ENCODE measurements at regions not wholly inside any gene's neighbourhood (a gene's known extent, or its start where the extent isn't known, plus 50 kb on each side); places are given as distances from the start of the nearest gene placed in this dataset.
"Not testable (repeated sequence)": the region's sequence is repeated elsewhere in the genome, so short reads cannot be mapped to it uniquely, and the experiment has no call there.

GRCh38 chr15:62907275-62907674 lies 135.3 kb upstream of the TPM1 start:
- H3K36me3 ChIP-seq (ENCODE audit: control insufficient read depth, insufficient read depth, low read length), result no peaks in the 10 kb centered on the region
- 86% methylated on average over 4 of the region's 8 CpGs for WGBS (ENCODE audit: insufficient coverage)
- H3K9me3 ChIP-seq (ENCODE audit: control insufficient read depth, insufficient read depth, low read length), result no peaks in the 10 kb centered on the region
- H3K4me3 ChIP-seq (ENCODE audit: low read depth, low read length), result no peak overlapping the region
- H3K4me1 ChIP-seq (ENCODE audit: control insufficient read depth, insufficient read depth, low read length), result no peaks in the 10 kb centered on the region
- H3K27ac ChIP-seq (ENCODE audit: low read depth, low read length), result no peak overlapping the region
- no peaks in the 10 kb centered on the region for H3K27me3 ChIP-seq (ENCODE audit: control insufficient read depth, insufficient read depth, low read length)
- DNase-seq (ENCODE audit: low read depth in 4 of 6, low spot score in 6 of 6), result no peak

- no CpG with 5 or more reads among the region's 5 CpGs for WGBS (ENCODE audit: insufficient coverage)
- not testable (repeated sequence) for H3K27me3 ChIP-seq (ENCODE audit: control insufficient read depth, insufficient read depth, low read length); H3K27ac ChIP-seq (ENCODE audit: low read depth, low read length); DNase-seq (ENCODE audit: low read depth in 4 of 6, low spot score in 6 of 6); H3K4me3 ChIP-seq (ENCODE audit: low read depth, low read length); H3K9me3 ChIP-seq (ENCODE audit: control insufficient read depth, insufficient read depth, low read length); H3K36me3 ChIP-seq (ENCODE audit: control insufficient read depth, insufficient read depth, low read length); H3K4me1 ChIP-seq (ENCODE audit: control insufficient read depth, insufficient read depth, low read length)
Observed at GRCh38 chr15:62908341-62908740, 134.2 kb upstream of the TPM1 start.

GRCh38 chr15:62909257-62909656 lies 133.3 kb upstream of the TPM1 start:
- H3K4me3 ChIP-seq (ENCODE audit: low read depth, low read length), result no peak overlapping the region
- no peak overlapping the region for H3K27ac ChIP-seq (ENCODE audit: low read depth, low read length)
- H3K4me1 ChIP-seq (ENCODE audit: control insufficient read depth, insufficient read depth, low read length), result no peaks in the 10 kb centered on the region
- no peaks in the 10 kb centered on the region for H3K9me3 ChIP-seq (ENCODE audit: control insufficient read depth, insufficient read depth, low read length)
- no peaks in the 10 kb centered on the region for H3K36me3 ChIP-seq (ENCODE audit: control insufficient read depth, insufficient read depth, low read length)
- no peak for DNase-seq (ENCODE audit: low read depth in 4 of 6, low spot score in 6 of 6)
- no peaks in the 10 kb centered on the region for H3K27me3 ChIP-seq (ENCODE audit: control insufficient read depth, insufficient read depth, low read length)
- 100% methylated on average over 1 of the region's 3 CpGs for WGBS (ENCODE audit: insufficient coverage)

- Histone ChIP-seq H3K36me3 (ENCODE audit: control insufficient read depth, insufficient read depth, low read length) (no peaks in the 10 kb centered on the region), H3K4me3 (ENCODE audit: low read depth, low read length) (no peak overlapping the region), H3K4me1 (ENCODE audit: control insufficient read depth, insufficient read depth, low read length) (no peaks in the 10 kb centered on the region), H3K27me3 (ENCODE audit: control insufficient read depth, insufficient read depth, low read length) (no peaks in the 10 kb centered on the region), H3K9me3 (ENCODE audit: control insufficient read depth, insufficient read depth, low read length) (no peaks in the 10 kb centered on the region), H3K27ac (ENCODE audit: low read depth, low read length) (no peak overlapping the region)
- 75% methylated on average over 2 of the region's 3 CpGs for WGBS (ENCODE audit: insufficient coverage)
- DNase-seq (ENCODE audit: low read depth in 4 of 6, low spot score in 6 of 6), result no peak
Observed at GRCh38 chr15:62912282-62912681, 130.3 kb upstream of the TPM1 start.

- WGBS (ENCODE audit: insufficient coverage), result 48% methylated on average over 2 of the region's 5 CpGs
- Histone ChIP-seq H3K36me3 (ENCODE audit: control insufficient read depth, insufficient read depth, low read length) (no peaks in the 10 kb centered on the region), H3K27me3 (ENCODE audit: control insufficient read depth, insufficient read depth, low read length) (no peaks in the 10 kb centered on the region), H3K4me1 (ENCODE audit: control insufficient read depth, insufficient read depth, low read length) (no peaks in the 10 kb centered on the region), H3K9me3 (ENCODE audit: control insufficient read depth, insufficient read depth, low read length) (peaks cover 1% of the 10 kb centered on the region), H3K27ac (ENCODE audit: low read depth, low read length) (no peak overlapping the region), H3K4me3 (ENCODE audit: low read depth, low read length) (no peak overlapping the region)
- peak in 1 of 6 donors; percentile 53 for DNase-seq (ENCODE audit: low read depth in 4 of 6, low spot score in 6 of 6)
Observed at GRCh38 chr15:62912808-62913207, 129.7 kb upstream of the TPM1 start.

GRCh38 chr15:62913246-62913645 lies 129.3 kb upstream of the TPM1 start:
- H3K27me3 ChIP-seq (ENCODE audit: control insufficient read depth, insufficient read depth, low read length), result no peaks in the 10 kb centered on the region
- WGBS (ENCODE audit: insufficient coverage), result no CpG with 5 or more reads among the region's 1 CpG
- no peaks in the 10 kb centered on the region for H3K36me3 ChIP-seq (ENCODE audit: control insufficient read depth, insufficient read depth, low read length)
- H3K4me3 ChIP-seq (ENCODE audit: low read depth, low read length), result no peak overlapping the region
- no peaks in the 10 kb centered on the region for H3K4me1 ChIP-seq (ENCODE audit: control insufficient read depth, insufficient read depth, low read length)
- H3K27ac ChIP-seq (ENCODE audit: low read depth, low read length), result no peak overlapping the region
- peaks cover 1% of the 10 kb centered on the region for H3K9me3 ChIP-seq (ENCODE audit: control insufficient read depth, insufficient read depth, low read length)
- no peak for DNase-seq (ENCODE audit: low read depth in 4 of 6, low spot score in 6 of 6)

GRCh38 chr15:62914461-62915079 lies 128.0 kb upstream of the TPM1 start:
- no peak for DNase-seq (ENCODE audit: low read depth in 4 of 6, low spot score in 6 of 6)
- H3K27me3 ChIP-seq (ENCODE audit: control insufficient read depth, insufficient read depth, low read length), result no peaks in the 10 kb centered on the region
- no peaks in the 10 kb centered on the region for H3K36me3 ChIP-seq (ENCODE audit: control insufficient read depth, insufficient read depth, low read length)
- peaks cover 1% of the 10 kb centered on the region for H3K9me3 ChIP-seq (ENCODE audit: control insufficient read depth, insufficient read depth, low read length)
- H3K27ac ChIP-seq (ENCODE audit: low read depth, low read length), result no peak overlapping the region
- 98% methylated on average over 4 of the region's 7 CpGs for WGBS (ENCODE audit: insufficient coverage)
- H3K4me1 ChIP-seq (ENCODE audit: control insufficient read depth, insufficient read depth, low read length), result no peaks in the 10 kb centered on the region
- no peak overlapping the region for H3K4me3 ChIP-seq (ENCODE audit: low read depth, low read length)

- no peaks in the 10 kb centered on the region for H3K36me3 ChIP-seq (ENCODE audit: control insufficient read depth, insufficient read depth, low read length)
- no peak overlapping the region for H3K27ac ChIP-seq (ENCODE audit: low read depth, low read length)
- peaks cover 1% of the 10 kb centered on the region for H3K9me3 ChIP-seq (ENCODE audit: control insufficient read depth, insufficient read depth, low read length)
- no peaks in the 10 kb centered on the region for H3K4me1 ChIP-seq (ENCODE audit: control insufficient read depth, insufficient read depth, low read length)
- H3K4me3 ChIP-seq (ENCODE audit: low read depth, low read length), result no peak overlapping the region
- peak in 1 of 6 donors; percentile 22 for DNase-seq (ENCODE audit: low read depth in 4 of 6, low spot score in 6 of 6)
- H3K27me3 ChIP-seq (ENCODE audit: control insufficient read depth, insufficient read depth, low read length), result no peaks in the 10 kb centered on the region
- WGBS (ENCODE audit: insufficient coverage), result no CpG with 5 or more reads among the region's 3 CpGs
Observed at GRCh38 chr15:62920682-62921502, 121.7 kb upstream of the TPM1 start.

GRCh38 chr15:62922514-62922913 lies 120.0 kb upstream of the TPM1 start:
- DNase-seq (ENCODE audit: low read depth in 4 of 6, low spot score in 6 of 6), result no peak
- Histone ChIP-seq H3K9me3 (ENCODE audit: control insufficient read depth, insufficient read depth, low read length) (peaks cover under 1% of the 10 kb centered on the region), H3K4me3 (ENCODE audit: low read depth, low read length) (no peak overlapping the region), H3K36me3 (ENCODE audit: control insufficient read depth, insufficient read depth, low read length) (no peaks in the 10 kb centered on the region), H3K27me3 (ENCODE audit: control insufficient read depth, insufficient read depth, low read length) (no peaks in the 10 kb centered on the region), H3K27ac (ENCODE audit: low read depth, low read length) (no peak overlapping the region), H3K4me1 (ENCODE audit: control insufficient read depth, insufficient read depth, low read length) (no peaks in the 10 kb centered on the region)
- WGBS (ENCODE audit: insufficient coverage), result no CpG with 5 or more reads among the region's 3 CpGs

GRCh38 chr15:62925875-62926274 lies 116.7 kb upstream of the TPM1 start:
- no peaks in the 10 kb centered on the region for H3K9me3 ChIP-seq (ENCODE audit: control insufficient read depth, insufficient read depth, low read length)

More at GRCh38 chr15:62925875-62926274, 116.7 kb upstream of the TPM1 start:
- H3K4me3 ChIP-seq (ENCODE audit: low read depth, low read length), result no peak overlapping the region
- H3K27ac ChIP-seq (ENCODE audit: low read depth, low read length), result no peak overlapping the region
- H3K4me1 ChIP-seq (ENCODE audit: control insufficient read depth, insufficient read depth, low read length), result no peaks in the 10 kb centered on the region
- H3K27me3 ChIP-seq (ENCODE audit: control insufficient read depth, insufficient read depth, low read length), result no peaks in the 10 kb centered on the region
- 98% methylated on average over 5 of the region's 8 CpGs for WGBS (ENCODE audit: insufficient coverage)
- no peak for DNase-seq (ENCODE audit: low read depth in 4 of 6, low spot score in 6 of 6)
- H3K36me3 ChIP-seq (ENCODE audit: control insufficient read depth, insufficient read depth, low read length), result no peaks in the 10 kb centered on the region
